Muscle layer of colon (tissue), 2 donors: ENCODE measurements at regions not wholly inside any gene's neighbourhood (a gene's known extent, or its start where the extent isn't known, plus 50 kb on each side); places are given as distances from the start of the nearest gene placed in this dataset.

Source experiments
- H3K27ac ChIP-seq: one replicate; pipeline ENCODE4 v1.7.0; 2013; ENCODE audit warnings: low read depth, mild to moderate bottlenecking, low read length, moderate library complexity
- H3K27me3 ChIP-seq, 2 donors: one replicate each; pipeline ENCODE4 v1.7.0; 2013; ENCODE audit warnings: low read length in 2 of 2, mild to moderate bottlenecking in 2 of 2; ENCODE audit not compliant: insufficient read depth in 2 of 2, control insufficient read depth in 1 of 2
- H3K36me3 ChIP-seq: one replicate; pipeline ENCODE4 v1.7.0; 2013; ENCODE audit warnings: mild to moderate bottlenecking, low read length; ENCODE audit not compliant: insufficient read depth
- H3K4me1 ChIP-seq: one replicate; pipeline ENCODE4 v1.7.0; 2013; ENCODE audit warnings: mild to moderate bottlenecking, low read length; ENCODE audit not compliant: insufficient read depth
- H3K4me3 ChIP-seq, 2 donors: one replicate each; pipeline ENCODE4 v1.7.0; 2013; ENCODE audit warnings: low read length in 2 of 2, low read depth in 1 of 2, mild to moderate bottlenecking in 1 of 2, moderate library complexity in 1 of 2
- H3K9ac ChIP-seq: one replicate; pipeline ENCODE4 v1.7.0; 2013; ENCODE audit warnings: low read length
- H3K9me3 ChIP-seq: one replicate; pipeline ENCODE4 v1.7.0; 2013; ENCODE audit warnings: mild to moderate bottlenecking, low read length
- donor health status: abdominal sarcoma.
- donor health status: Adenocarcinoma of cecum.

GRCh38 chr14:104441275-104442106 is 138.1 kb upstream of the C14orf180 start:
- Histone ChIP-seq H3K9me3 (no peaks in the 10 kb centered on the region), H3K36me3 (no peaks in the 10 kb centered on the region), H3K27ac (no peak overlapping the region), H3K4me1 (peaks cover 5% of the 10 kb centered on the region), H3K27me3 (no peaks in the 10 kb centered on the region), H3K4me3 (no peak overlapping the region), H3K9ac (no peak overlapping the region)

GRCh38 chr14:104442107-104442551 is 137.4 kb upstream of the C14orf180 start:
- Histone ChIP-seq H3K4me1 (no peaks in the 10 kb centered on the region), H3K36me3 (no peaks in the 10 kb centered on the region), H3K9me3 (no peaks in the 10 kb centered on the region), H3K27ac (no peak overlapping the region), H3K27me3 (no peaks in the 10 kb centered on the region), H3K4me3 (no peak overlapping the region), H3K9ac (no peak overlapping the region)

GRCh38 chr14:104442631-104443390 is 136.8 kb upstream of the C14orf180 start:
- Histone ChIP-seq H3K27ac (no peak overlapping the region), H3K9ac (no peak overlapping the region), H3K4me3 (no peak overlapping the region), H3K4me1 (no peaks in the 10 kb centered on the region), H3K36me3 (no peaks in the 10 kb centered on the region), H3K27me3 (no peaks in the 10 kb centered on the region), H3K9me3 (no peaks in the 10 kb centered on the region)

GRCh38 chr14:104443391-104444158 is 136.0 kb upstream of the C14orf180 start:
- H3K27ac ChIP-seq: no peak overlapping the region

GRCh38 chr14:104444159-104445030 is 135.2 kb upstream of the C14orf180 start:
- Histone ChIP-seq H3K9me3 (no peaks in the 10 kb centered on the region), H3K4me3 (no peak overlapping the region), H3K4me1 (no peaks in the 10 kb centered on the region), H3K9ac (no peak overlapping the region), H3K27ac (no peak overlapping the region), H3K27me3 (peaks cover 0 to 8% of the 10 kb centered on the region in 2 donors), H3K36me3 (no peaks in the 10 kb centered on the region)

More at GRCh38 chr14:104443391-104444158, 136.0 kb upstream of the C14orf180 start:
- no peak overlapping the region for H3K4me3 ChIP-seq
- no peaks in the 10 kb centered on the region for H3K36me3 ChIP-seq
- no peak overlapping the region for H3K9ac ChIP-seq
- H3K9me3 ChIP-seq: no peaks in the 10 kb centered on the region
- H3K4me1 ChIP-seq: no peaks in the 10 kb centered on the region
- H3K27me3 ChIP-seq: peaks cover 0 to 5% of the 10 kb centered on the region in 2 donors

GRCh38 chr14:104445086-104445485 is 134.5 kb upstream of the C14orf180 start:
- H3K4me3 ChIP-seq: no peak overlapping the region
- no peak overlapping the region for H3K9ac ChIP-seq

GRCh38 chr14:104445832-104446381 is 133.7 kb upstream of the C14orf180 start:
- H3K36me3 ChIP-seq: no peaks in the 10 kb centered on the region
- no peak overlapping the region for H3K4me3 ChIP-seq
- H3K9me3 ChIP-seq: no peaks in the 10 kb centered on the region
- H3K9ac ChIP-seq: no peak overlapping the region
- H3K27ac ChIP-seq: no peak overlapping the region
- H3K27me3 ChIP-seq: peaks cover 0 to 11% of the 10 kb centered on the region in 2 donors
- no peaks in the 10 kb centered on the region for H3K4me1 ChIP-seq

More at GRCh38 chr14:104445086-104445485, 134.5 kb upstream of the C14orf180 start:
- Histone ChIP-seq H3K4me1 (no peaks in the 10 kb centered on the region), H3K27ac (no peak overlapping the region), H3K9me3 (no peaks in the 10 kb centered on the region), H3K36me3 (no peaks in the 10 kb centered on the region), H3K27me3 (peaks cover 0 to 8% of the 10 kb centered on the region in 2 donors)

- Histone ChIP-seq H3K4me1 (no peaks in the 10 kb centered on the region), H3K4me3 (no peak overlapping the region), H3K9me3 (no peaks in the 10 kb centered on the region), H3K27ac (no peak overlapping the region), H3K36me3 (no peaks in the 10 kb centered on the region), H3K27me3 (peaks cover 0 to 13% of the 10 kb centered on the region in 2 donors), H3K9ac (no peak overlapping the region)
Observed at GRCh38 chr14:104446611-104447010, 133.0 kb upstream of the C14orf180 start.

GRCh38 chr14:104447750-104448149 is 131.8 kb upstream of the C14orf180 start:
- no peaks in the 10 kb centered on the region for H3K4me1 ChIP-seq
- H3K9ac ChIP-seq: no peak overlapping the region
- H3K9me3 ChIP-seq: no peaks in the 10 kb centered on the region
- no peaks in the 10 kb centered on the region for H3K36me3 ChIP-seq
- no peak overlapping the region for H3K27ac ChIP-seq
- no peak overlapping the region for H3K4me3 ChIP-seq
- H3K27me3 ChIP-seq: peaks cover 0 to 13% of the 10 kb centered on the region in 2 donors

GRCh38 chr14:104448321-104448720 is 131.2 kb upstream of the C14orf180 start:
- Histone ChIP-seq H3K9me3 (no peaks in the 10 kb centered on the region), H3K4me3 (no peak overlapping the region), H3K27me3 (peaks cover 0 to 13% of the 10 kb centered on the region in 2 donors), H3K4me1 (no peaks in the 10 kb centered on the region), H3K27ac (no peak overlapping the region), H3K9ac (no peak overlapping the region), H3K36me3 (no peaks in the 10 kb centered on the region)
